Erythroblast (primary cell): ENCODE measurements at regions not wholly inside any gene's neighbourhood (a gene's known extent, or its start where the extent isn't known, plus 50 kb on each side); places are given as distances from the start of the nearest gene placed in this dataset.

Source experiments
- GATA1 ChIP-seq: IDR thresholded peaks from 2 replicates; pipeline ENCODE4 v1.6.1; 2011; ENCODE audit warnings: low read depth, mild to moderate bottlenecking, control low read depth, low read length, moderate library complexity
- POLR2A ChIP-seq: IDR thresholded peaks from 2 replicates; pipeline ENCODE4 v1.6.1; 2011; ENCODE audit warnings: mild to moderate bottlenecking, low read length

GRCh38 chr15:96092186-96092585 is 238.3 kb upstream of the NR2F2 start:
- TF ChIP-seq POLR2A: no peak
- TF ChIP-seq GATA1: no peak
